Hepatocyte (in vitro differentiated cells): ENCODE measurements at regions not wholly inside any gene's neighbourhood (a gene's known extent, or its start where the extent isn't known, plus 50 kb on each side); places are given as distances from the start of the nearest gene placed in this dataset.

Experiments used
- EZH2 ChIP-seq: fragments of 200-600 bp; sonication (generic); IDR thresholded peaks from 2 replicates; pipeline ENCODE4 v1.6.1; 2016; ENCODE audit warnings: antibody characterized with exemption, mild to moderate bottlenecking, borderline replicate concordance
- TF ChIP-seq, protein P1 (sequence below): fragments of 200-600 bp; sonication (generic); IDR thresholded peaks from 2 replicates; pipeline ENCODE4 v1.5.1; 2016; ENCODE audit warnings: antibody characterized with exemption, mild to moderate bottlenecking; ENCODE audit not compliant: poor library complexity

DNA sequence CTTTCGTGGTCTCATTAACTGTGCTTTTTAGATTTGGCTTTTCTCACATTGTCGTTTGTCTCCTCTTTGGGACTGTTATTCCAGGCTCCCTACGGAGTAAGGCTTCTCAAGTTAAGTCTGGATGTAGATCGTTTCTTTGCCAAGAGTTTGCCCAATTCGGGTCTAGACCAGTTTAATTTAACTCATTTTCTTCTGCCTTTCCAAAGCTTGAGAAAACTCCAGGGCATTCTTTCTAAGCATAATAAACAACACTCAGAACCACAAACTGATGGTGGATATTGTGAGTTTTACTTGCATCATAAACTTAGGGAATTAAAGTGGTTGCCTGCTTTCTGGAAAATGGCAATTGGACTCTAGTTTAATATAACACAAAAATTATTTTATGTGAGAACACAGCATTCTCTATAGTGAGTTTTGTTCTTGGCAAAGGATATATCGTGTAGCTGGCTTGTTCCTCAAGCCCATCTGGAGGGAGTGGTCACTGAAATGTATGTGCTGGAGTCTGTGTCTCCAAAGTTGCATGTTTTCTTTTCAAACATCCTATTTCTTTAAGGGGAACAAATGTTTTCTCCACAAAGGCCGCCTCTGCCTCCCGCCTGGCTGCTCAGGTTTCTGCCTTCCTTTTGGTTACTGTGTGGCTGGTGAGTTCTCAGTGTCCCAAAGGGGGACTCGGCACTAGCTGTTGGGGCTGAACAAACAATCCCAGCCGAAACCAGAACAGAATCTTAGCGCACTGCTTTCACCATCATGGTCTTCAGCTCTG lies 211.3 kb upstream of the FBN2 start:
- TF ChIP-seq, protein P1, sequence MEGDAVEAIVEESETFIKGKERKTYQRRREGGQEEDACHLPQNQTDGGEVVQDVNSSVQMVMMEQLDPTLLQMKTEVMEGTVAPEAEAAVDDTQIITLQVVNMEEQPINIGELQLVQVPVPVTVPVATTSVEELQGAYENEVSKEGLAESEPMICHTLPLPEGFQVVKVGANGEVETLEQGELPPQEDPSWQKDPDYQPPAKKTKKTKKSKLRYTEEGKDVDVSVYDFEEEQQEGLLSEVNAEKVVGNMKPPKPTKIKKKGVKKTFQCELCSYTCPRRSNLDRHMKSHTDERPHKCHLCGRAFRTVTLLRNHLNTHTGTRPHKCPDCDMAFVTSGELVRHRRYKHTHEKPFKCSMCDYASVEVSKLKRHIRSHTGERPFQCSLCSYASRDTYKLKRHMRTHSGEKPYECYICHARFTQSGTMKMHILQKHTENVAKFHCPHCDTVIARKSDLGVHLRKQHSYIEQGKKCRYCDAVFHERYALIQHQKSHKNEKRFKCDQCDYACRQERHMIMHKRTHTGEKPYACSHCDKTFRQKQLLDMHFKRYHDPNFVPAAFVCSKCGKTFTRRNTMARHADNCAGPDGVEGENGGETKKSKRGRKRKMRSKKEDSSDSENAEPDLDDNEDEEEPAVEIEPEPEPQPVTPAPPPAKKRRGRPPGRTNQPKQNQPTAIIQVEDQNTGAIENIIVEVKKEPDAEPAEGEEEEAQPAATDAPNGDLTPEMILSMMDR: no peak
- no peak for TF ChIP-seq EZH2
